ENCODE measurements at regions not wholly inside any gene's neighbourhood (a gene's known extent, or its start where the extent isn't known, plus 50 kb on each side); places are given as distances from the start of the nearest gene placed in this dataset.
"Not testable (repeated sequence)": the region's sequence is repeated elsewhere in the genome, so short reads cannot be mapped to it uniquely, and the experiment has no call there.

DNA sequence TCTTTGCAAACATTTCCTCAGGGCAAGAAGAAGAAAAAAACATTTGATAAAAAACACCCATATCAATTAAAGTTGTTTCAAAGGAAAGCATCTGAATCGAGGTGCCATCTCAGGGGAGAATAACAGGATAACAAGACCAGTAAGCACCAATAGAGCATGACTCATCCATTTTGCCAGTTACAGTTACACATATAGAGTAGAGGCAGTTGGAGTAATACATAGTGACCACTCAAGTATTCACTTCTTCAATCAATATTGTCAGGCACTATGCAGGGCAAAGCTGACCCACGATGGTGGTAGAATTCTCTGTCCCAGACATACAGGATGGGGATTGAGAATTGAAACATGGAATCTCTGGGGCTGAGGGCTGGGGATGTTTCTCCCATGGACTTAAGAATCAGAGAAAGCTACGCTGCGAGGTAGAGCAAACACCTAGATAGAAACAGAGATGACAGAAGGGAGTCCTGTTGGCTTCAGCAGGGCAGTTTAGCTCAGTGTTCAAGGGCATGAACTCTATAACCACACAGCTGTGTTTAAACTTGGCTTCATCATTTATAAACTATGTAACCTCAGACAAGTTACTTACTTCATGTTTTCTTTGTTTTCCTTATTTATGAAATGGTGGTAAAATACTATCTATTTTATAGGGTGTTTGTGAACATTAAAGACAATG is 186.4 kb upstream of the NANOGP8 start:
- Histone ChIP-seq H3K4me3 (no peak overlapping the region), H3F3A (ENCODE audit: insufficient read depth) (no peaks in the 10 kb centered on the region), H4K20me1 (ENCODE audit: insufficient read depth) (no peaks in the 10 kb centered on the region), H3K4me2 (ENCODE audit: unreplicated experiment) (no peak overlapping the region), H3K9me2 (ENCODE audit: insufficient read depth) (no peaks in the 10 kb centered on the region), H2AFZ (no peak overlapping the region), H3K36me3 (ENCODE audit: low read depth) (no peaks in the 10 kb centered on the region), H3K79me2 (ENCODE audit: insufficient read depth) (no peaks in the 10 kb centered on the region), H3K4me1 (ENCODE audit: insufficient read depth) (peaks cover 6% of the 10 kb centered on the region), H3K27me3 (replicated peaks; ENCODE audit: insufficient read depth) (no peaks in the 10 kb centered on the region), H3K27ac (no peak overlapping the region), H3K9ac (no peak overlapping the region), H3K9me3 (ENCODE audit: low read depth) (no peaks in the 10 kb centered on the region)
- 73 to 78% methylated on average over 4 of the region's 4 CpGs for WGBS, 2 experiments (ENCODE audit: low coverage in 1 of 2, low lambda C conversion rate in 2 of 2, missing lambda C conversion rate in 2 of 2)
- TF ChIP-seq EZH2phosphoT487 (IDR thresholded peaks at IDR 0.05; ENCODE audit: insufficient read depth, low read depth), result no peak
- TF ChIP-seq EZH2 (IDR thresholded peaks at IDR 0.05; ENCODE audit: insufficient read depth, poor library complexity, severe bottlenecking), result no peak
- peak; percentile 49 for DNase-seq
- in situ Hi-C loops (cut with MboI), result no loop called here

DNA sequence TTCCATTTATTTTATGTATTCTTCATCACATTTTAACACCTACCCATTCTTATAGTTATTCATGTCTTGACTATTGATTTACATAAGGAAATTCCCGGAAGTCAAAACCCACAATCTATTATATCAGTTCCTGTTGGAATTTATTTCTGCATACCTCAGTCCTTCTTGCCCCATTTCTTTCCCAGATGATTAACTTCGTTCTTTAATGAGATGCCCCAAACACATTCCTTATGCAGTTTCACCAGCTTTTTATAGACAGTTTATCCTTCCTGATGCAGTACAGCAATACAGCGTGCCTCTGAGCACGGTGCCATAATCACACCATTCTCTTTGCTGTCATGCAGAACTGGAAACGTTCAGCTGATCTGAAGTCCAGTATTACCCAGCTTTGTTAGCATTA is 175.8 kb upstream of the NANOGP8 start:
- no peaks in the 10 kb centered on the region for H3K36me3 ChIP-seq (ENCODE audit: low read depth)
- no peak overlapping the region for H3K4me3 ChIP-seq
- peaks cover 11% of the 10 kb centered on the region for H3K4me1 ChIP-seq (ENCODE audit: insufficient read depth)
- no peaks in the 10 kb centered on the region for H3K9me3 ChIP-seq (ENCODE audit: low read depth)
- no peaks in the 10 kb centered on the region for H4K20me1 ChIP-seq (ENCODE audit: insufficient read depth)
- H3F3A ChIP-seq (ENCODE audit: insufficient read depth), result no peaks in the 10 kb centered on the region
- H3K27ac ChIP-seq, result no peak overlapping the region
- H2AFZ ChIP-seq, result no peak overlapping the region
- in situ Hi-C loops (cut with MboI), result no loop called here
- TF ChIP-seq EZH2 (IDR thresholded peaks at IDR 0.05; ENCODE audit: insufficient read depth, poor library complexity, severe bottlenecking), result no peak
- TF ChIP-seq EZH2phosphoT487 (IDR thresholded peaks at IDR 0.05; ENCODE audit: insufficient read depth, low read depth), result no peak
- H3K4me2 ChIP-seq (ENCODE audit: unreplicated experiment), result no peak overlapping the region
- no peak overlapping the region for H3K9ac ChIP-seq
- H3K79me2 ChIP-seq (ENCODE audit: insufficient read depth), result no peaks in the 10 kb centered on the region
- H3K9me2 ChIP-seq (ENCODE audit: insufficient read depth), result no peaks in the 10 kb centered on the region
- H3K27me3 ChIP-seq (replicated peaks; ENCODE audit: insufficient read depth), result no peaks in the 10 kb centered on the region
- WGBS, 2 experiments (ENCODE audit: low coverage in 1 of 2, low lambda C conversion rate in 2 of 2, missing lambda C conversion rate in 2 of 2), result 57% methylated on average over 5 of the region's 5 CpGs
- DNase-seq, result no peak

DNA sequence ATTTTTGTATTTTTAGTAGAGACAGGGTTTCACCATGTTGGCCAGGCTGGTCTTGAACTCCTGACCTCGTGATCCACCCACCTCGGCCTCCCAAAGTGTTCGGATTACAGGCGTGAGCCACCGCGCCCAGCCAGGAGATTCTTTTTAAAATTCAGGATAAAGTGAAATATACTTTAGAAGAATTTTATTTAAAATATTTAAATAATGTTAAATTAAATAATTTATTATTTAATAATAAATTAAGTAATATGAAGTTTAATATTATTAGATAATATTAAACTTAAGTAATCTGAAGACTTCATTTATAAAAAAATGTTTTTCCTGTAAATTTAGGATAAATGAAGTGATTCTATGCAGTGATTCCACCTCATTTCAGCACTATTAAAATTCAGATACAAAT is 175.2 kb upstream of the NANOGP8 start:
- in situ Hi-C loops (cut with MboI); H2AFZ ChIP-seq; H3K4me3 ChIP-seq; H3K36me3 ChIP-seq (ENCODE audit: low read depth); H3K9me2 ChIP-seq (ENCODE audit: insufficient read depth); H3K9me3 ChIP-seq (ENCODE audit: low read depth); H3F3A ChIP-seq (ENCODE audit: insufficient read depth); H3K4me2 ChIP-seq (ENCODE audit: unreplicated experiment); H3K27ac ChIP-seq; DNase-seq; H3K27me3 ChIP-seq (replicated peaks; ENCODE audit: insufficient read depth); H3K9ac ChIP-seq; H3K79me2 ChIP-seq (ENCODE audit: insufficient read depth); H4K20me1 ChIP-seq (ENCODE audit: insufficient read depth): not testable (repeated sequence)
- 97% methylated on average over 6 of the region's 6 CpGs for WGBS, 2 experiments (ENCODE audit: low coverage in 1 of 2, low lambda C conversion rate in 2 of 2, missing lambda C conversion rate in 2 of 2)
- H3K4me1 ChIP-seq (ENCODE audit: insufficient read depth), result peaks cover 11% of the 10 kb centered on the region

DNA sequence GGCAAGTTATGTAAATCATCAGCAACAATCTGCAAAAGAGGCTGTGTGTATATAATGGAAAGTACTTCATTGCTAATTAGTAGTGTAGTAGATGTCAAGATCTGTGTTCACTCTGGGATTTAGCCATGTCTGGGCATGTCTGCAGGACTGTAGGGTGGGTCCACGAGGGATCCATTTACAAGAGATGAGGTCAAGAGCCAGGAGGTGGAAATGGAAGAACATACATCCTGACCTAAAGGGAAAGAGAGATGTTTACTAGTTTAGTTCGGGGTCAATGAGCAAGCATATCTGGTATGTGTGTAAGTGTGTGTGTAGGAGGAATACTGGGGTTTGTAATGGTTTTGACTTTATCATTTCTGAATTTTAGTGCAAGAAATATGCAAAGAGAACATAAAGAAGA is 171.5 kb upstream of the NANOGP8 start:
- peaks cover 11% of the 10 kb centered on the region for H3K4me1 ChIP-seq (ENCODE audit: insufficient read depth)
- TF ChIP-seq EZH2phosphoT487 (IDR thresholded peaks at IDR 0.05; ENCODE audit: insufficient read depth, low read depth), result no peak
- no peak for TF ChIP-seq EZH2 (IDR thresholded peaks at IDR 0.05; ENCODE audit: insufficient read depth, poor library complexity, severe bottlenecking)
- H3K27me3 ChIP-seq (replicated peaks; ENCODE audit: insufficient read depth), result no peaks in the 10 kb centered on the region
- DNase-seq, result peak; percentile 9
- 65 to 74% methylated on average over 2 of the region's 2 CpGs for WGBS, 2 experiments (ENCODE audit: low coverage in 1 of 2, low lambda C conversion rate in 2 of 2, missing lambda C conversion rate in 2 of 2)
- H3K9ac ChIP-seq, result no peak overlapping the region
- in situ Hi-C loops (cut with MboI), result no loop called here
- H4K20me1 ChIP-seq (ENCODE audit: insufficient read depth), result no peaks in the 10 kb centered on the region
- H3K79me2 ChIP-seq (ENCODE audit: insufficient read depth), result no peaks in the 10 kb centered on the region
- H2AFZ ChIP-seq, result peak overlapping the region; percentile 55
- H3K36me3 ChIP-seq (ENCODE audit: low read depth), result no peaks in the 10 kb centered on the region
- no peaks in the 10 kb centered on the region for H3K9me2 ChIP-seq (ENCODE audit: insufficient read depth)
- H3K9me3 ChIP-seq (ENCODE audit: low read depth), result no peaks in the 10 kb centered on the region
- H3K4me3 ChIP-seq, result no peak overlapping the region
- no peaks in the 10 kb centered on the region for H3F3A ChIP-seq (ENCODE audit: insufficient read depth)
- peak overlapping the region; percentile 7 for H3K4me2 ChIP-seq (ENCODE audit: unreplicated experiment)
- no peak overlapping the region for H3K27ac ChIP-seq

DNA sequence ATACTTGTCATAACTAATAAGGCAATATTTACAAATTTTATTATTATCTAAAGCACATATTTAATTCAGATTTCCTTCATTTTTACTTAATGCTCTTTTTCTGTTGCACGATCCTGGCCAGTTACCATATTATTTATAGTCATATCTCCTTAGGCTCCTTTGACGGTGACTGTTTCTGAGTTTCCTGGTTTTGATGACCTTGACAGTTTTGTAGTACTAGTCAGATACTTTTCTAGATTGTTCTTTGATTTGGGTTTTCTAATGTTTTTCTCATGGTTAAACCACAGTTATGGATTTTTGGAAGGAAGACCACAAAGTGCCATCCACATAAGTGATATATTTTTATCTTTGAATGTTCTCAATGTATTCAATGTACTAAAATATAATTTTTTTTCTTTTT is 171.0 kb upstream of the NANOGP8 start:
- H3K4me3 ChIP-seq, result no peak overlapping the region
- no peaks in the 10 kb centered on the region for H3K79me2 ChIP-seq (ENCODE audit: insufficient read depth)
- no peak overlapping the region for H3K27ac ChIP-seq

DNA sequence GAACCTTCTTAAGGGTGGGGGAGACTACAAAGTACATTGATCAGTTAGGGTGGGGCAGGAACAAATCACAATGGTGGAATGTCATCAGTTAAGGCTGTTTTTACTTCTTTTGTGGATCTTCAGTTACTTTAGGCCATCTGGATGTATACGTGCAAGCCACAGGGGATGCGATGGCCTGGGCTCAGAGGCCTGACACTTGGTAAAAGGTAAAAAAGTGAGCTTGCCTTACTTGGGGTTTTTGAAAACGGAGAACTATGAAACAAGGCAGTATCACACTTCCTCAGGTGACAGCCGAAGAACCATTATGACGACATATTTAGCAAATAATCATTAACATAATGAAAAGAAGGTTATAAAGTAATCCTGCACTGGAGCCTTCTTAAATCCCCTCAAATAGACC is 169.8 kb upstream of the NANOGP8 start:
- in situ Hi-C loops (cut with MboI); H3K27me3 ChIP-seq (replicated peaks; ENCODE audit: insufficient read depth); H3K4me2 ChIP-seq (ENCODE audit: unreplicated experiment); H3K9me2 ChIP-seq (ENCODE audit: insufficient read depth); H3K9me3 ChIP-seq (ENCODE audit: low read depth); H3F3A ChIP-seq (ENCODE audit: insufficient read depth); H4K20me1 ChIP-seq (ENCODE audit: insufficient read depth); H3K4me3 ChIP-seq; DNase-seq; H3K36me3 ChIP-seq (ENCODE audit: low read depth); H3K27ac ChIP-seq; H3K79me2 ChIP-seq (ENCODE audit: insufficient read depth); H3K9ac ChIP-seq; H2AFZ ChIP-seq: not testable (repeated sequence)
- WGBS, 2 experiments (ENCODE audit: low coverage in 1 of 2, low lambda C conversion rate in 2 of 2, missing lambda C conversion rate in 2 of 2), result 88 to 95% methylated on average over 5 of the region's 5 CpGs
- H3K4me1 ChIP-seq (ENCODE audit: insufficient read depth), result peaks cover 11% of the 10 kb centered on the region

More for the DNA sequence above, 171.0 kb upstream of the NANOGP8 start:
- Histone ChIP-seq H3K9me2 (ENCODE audit: insufficient read depth) (no peaks in the 10 kb centered on the region), H2AFZ (peak overlapping the region; percentile 55), H3K4me1 (ENCODE audit: insufficient read depth) (peaks cover 11% of the 10 kb centered on the region), H3K4me2 (ENCODE audit: unreplicated experiment) (no peak overlapping the region), H3K27me3 (replicated peaks; ENCODE audit: insufficient read depth) (no peaks in the 10 kb centered on the region), H4K20me1 (ENCODE audit: insufficient read depth) (no peaks in the 10 kb centered on the region), H3F3A (ENCODE audit: insufficient read depth) (no peaks in the 10 kb centered on the region), H3K9me3 (ENCODE audit: low read depth) (no peaks in the 10 kb centered on the region), H3K36me3 (ENCODE audit: low read depth) (no peaks in the 10 kb centered on the region), H3K9ac (no peak overlapping the region)
- 48 to 50% methylated on average over 2 of the region's 2 CpGs for WGBS, 2 experiments (ENCODE audit: low coverage in 1 of 2, low lambda C conversion rate in 2 of 2, missing lambda C conversion rate in 2 of 2)
- no peak for TF ChIP-seq EZH2 (IDR thresholded peaks at IDR 0.05; ENCODE audit: insufficient read depth, poor library complexity, severe bottlenecking)
- no peak for TF ChIP-seq EZH2phosphoT487 (IDR thresholded peaks at IDR 0.05; ENCODE audit: insufficient read depth, low read depth)
- no peak for DNase-seq
- in situ Hi-C loops (cut with MboI), result no loop called here

Data from GM23248 (cell line).